RKO (cell line): ENCODE measurements at regions not wholly inside any gene's neighbourhood (a gene's known extent, or its start where the extent isn't known, plus 50 kb on each side); places are given as distances from the start of the nearest gene placed in this dataset.

Experiments used
- DNase-seq: peaks from one replicate; pipeline ENCODE4 v3.0.0-alpha.2; 2016; ENCODE audit warnings: low spot score

DNA sequence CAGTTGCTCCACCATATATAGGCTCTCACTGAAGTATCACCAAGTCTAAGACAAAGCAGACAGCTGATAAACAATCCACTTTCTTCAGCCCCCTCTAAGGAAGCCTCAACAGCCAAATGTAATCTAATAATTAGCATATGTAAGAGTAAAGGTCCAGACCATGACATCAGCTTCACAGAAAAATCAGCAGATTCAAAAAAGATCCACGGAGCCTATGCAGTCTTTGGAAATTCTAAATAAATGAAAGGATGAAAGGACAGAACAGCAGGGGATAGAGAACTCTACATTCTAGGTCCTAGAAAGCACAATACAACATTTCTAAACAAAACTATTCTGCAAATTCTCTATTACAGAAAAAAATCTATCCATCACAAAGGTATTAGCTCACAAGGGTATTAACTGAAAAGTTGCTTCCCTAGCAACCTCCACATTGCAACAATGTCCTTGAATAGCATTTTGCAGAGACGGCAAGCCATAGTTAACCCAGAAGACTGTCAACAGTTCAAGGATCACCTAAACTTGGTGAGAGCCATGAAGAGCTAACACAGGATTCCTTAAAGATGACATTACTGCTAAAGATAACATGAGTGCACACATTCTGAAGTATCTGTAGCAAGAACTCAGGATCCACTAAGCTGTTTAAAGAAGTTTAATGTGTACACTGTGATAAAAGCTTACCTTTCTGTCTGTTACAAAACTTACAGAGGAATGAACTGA is 74.3 kb downstream of the SIPA1L2 start:
- DNase-seq = no peak

DNA sequence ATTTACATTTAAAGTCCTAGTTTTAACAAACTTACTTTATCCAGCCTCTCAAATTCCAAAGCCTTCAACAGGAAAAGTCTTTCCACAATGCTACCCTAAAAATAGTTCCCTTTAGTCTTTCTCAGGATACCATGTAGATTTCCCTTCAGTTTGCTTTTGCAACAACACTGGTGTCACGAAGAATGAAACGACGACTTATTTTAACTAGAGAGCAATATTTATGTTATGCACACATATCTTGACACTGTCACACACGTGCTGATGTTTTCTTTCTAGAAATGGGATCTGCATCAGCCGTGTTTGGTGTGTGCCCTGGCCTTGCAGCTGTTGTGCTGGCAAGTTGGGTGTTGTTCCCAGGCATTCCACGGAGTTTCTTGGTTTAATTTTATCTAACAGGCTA is 75.5 kb downstream of the SIPA1L2 start:
- DNase-seq = no peak

DNA sequence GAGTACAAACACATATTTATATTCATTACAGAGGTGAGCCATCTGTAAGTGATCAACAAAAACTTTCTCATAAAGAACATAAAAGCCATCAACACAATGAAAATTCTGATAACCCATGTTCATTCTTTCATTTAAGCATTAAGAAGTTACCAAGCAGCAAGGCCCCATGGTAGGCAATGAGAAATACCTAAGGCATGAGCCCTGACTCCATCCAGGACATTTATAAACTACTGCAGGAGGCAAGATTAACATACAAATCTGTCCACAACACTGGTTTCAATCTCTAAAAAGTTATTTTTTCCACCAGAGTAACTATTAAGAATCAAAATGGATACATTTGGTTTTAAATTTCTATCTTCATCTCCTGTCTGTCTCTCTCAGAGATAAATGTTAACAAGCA is 76.1 kb downstream of the SIPA1L2 start:
- no peak for DNase-seq

DNA sequence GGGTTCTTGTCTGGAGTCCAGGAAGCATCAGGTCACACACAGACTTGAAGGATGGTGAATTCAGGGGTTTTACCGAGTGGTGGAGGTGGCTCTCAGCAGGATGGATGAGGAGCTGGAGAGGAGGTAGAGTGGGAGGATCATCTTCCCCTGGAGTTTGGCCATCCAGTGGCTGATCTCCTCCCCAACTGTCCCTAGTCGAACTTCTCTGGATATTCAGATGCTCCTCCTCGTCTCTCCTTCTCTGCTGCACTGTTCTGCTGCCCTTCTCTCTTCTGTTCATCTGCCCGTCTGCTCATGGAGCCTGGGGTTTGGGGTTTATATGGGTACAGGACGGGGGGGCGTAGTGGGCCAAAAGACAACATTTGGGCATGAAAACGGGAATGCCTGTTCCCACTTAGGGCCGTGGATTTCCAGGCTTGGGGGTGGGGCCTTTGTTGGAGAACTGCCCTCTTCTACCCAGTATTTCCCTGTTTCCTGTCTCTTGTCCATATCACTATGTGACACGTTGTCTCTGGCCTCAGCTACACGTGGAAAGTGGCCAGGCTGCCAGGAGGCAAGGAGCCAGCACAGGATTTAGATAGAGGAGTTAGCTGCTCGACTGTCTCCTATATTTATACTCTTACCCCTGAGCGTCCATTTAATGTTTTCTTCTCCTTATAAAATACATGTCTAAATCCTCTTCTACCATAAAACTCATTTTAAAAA is 76.7 kb downstream of the SIPA1L2 start:
- no peak for DNase-seq

DNA sequence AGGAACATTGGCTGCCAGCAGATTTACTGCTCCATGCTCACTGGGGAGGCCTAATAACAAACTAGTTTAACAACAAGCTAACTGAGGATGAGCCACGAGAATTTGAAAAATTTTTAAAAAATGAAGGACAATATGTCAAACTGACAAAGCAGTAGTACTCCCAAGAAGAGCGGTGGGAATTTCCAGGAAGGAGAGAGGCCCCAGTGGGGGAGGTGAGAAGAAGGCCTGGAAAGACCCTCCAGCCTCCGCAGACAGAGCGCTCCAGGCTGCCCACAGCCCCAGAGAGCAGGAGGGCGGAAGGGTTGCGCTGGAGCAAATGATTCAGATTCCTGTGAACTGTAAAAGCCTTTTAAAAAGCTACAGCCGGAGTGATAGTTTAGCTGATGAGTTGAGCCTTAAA is 78.5 kb downstream of the SIPA1L2 start:
- no peak for DNase-seq

DNA sequence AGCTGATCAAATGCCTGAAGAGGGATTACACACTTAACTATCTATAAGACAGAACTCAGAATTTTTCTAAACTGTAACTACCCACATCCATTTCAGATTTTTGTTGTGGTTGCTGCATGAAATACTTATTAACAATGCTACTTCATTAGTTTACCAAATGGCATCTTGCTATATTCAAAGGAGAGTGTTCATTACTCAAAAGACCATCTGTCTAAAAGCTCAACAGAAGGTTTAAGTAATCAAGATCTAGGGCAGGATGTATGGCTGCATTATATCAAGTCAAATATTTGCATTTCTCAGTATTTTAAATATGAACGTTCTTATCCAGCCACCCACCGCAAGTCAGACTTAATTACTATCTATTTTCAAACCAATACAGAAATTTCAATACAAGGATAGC is 79.9 kb downstream of the SIPA1L2 start:
- no peak for DNase-seq

DNA sequence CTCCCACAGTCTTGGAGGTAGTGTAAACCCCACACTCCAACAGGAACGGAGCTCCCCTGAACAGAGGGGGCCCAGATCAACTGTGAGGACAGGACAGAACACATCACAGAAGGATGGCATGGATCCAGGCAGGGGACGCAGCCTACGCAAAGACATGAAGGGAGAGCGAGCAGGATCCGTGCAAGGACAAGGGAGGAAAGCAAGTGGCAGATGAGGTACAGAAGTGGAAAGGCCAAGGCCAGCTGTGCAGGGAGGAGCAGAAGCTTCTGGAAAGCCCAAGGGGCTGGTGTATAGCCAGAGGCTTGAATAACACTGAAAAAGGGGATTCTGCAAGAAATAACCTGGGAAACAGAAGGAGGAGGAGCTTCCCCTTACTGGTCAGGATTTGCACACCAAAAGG is 81.2 kb downstream of the SIPA1L2 start:
- DNase-seq = no peak

DNA sequence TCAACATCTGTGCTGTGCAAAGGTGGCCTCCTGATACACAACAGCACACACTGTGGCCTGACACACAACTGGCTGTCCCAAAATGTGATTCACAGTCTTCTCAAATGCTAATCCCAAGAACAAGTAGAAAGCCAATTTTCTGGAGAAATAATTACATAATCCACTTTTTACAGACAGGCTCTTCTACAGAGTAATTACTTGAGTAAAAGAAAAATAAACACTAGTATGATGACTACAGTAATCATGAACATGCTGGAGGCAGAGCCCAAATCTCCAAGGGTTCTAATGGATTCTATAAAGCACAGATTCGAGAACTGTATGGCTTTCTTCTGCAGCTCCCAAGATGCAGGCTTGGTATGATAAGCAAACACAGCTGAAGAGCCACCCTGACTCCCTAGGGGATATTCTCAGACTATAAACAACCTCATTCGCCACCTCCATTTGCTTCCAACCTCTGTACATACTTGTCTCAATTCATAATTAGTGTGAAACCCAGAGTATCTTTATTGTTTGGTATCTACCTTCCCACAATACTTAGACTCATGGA is 81.9 kb downstream of the SIPA1L2 start:
- DNase-seq = no peak

DNA sequence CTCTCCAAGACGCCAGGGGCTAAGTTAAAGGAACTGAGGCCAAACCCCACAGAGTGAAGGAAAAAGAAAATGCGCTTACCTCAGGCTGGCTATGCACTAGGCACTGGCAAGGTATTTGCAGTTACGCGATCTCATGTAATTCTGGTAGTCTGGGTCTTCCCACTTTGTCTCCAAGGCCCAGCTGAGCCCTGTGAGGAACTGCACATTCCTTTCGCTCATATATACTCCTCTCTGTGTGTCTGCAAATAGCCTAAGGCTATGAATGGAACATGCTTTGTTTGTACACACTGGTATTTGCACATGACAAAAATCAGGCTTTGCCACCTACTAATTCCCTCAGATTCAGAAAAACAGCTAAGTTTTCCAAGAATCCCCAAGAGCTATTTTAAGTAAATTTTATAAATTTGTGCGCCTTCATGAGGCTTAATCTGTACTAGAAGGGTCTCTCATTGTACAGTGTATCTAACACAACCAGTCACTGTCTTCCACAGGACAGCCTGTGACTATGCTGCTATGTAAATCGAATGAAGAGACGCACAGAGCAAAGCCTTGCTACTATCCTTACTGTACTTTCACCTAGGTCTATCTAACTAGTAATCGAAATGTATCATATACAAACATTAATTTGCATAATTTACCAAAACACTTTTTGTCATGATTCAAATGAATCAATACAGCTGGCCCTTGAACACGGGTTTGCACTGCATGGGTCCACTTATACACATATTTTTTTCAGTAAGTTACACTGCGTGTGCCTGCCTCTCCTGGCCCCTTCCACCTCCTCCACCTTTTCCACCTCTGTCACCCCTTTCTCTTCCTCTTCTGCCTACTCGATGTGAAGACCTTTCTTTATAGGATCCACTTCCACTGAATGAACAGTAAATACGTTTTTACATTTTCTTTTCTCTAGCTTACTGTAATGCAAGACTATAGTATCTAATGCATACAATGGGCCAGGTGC is 87.0 kb downstream of the SIPA1L2 start:
- no peak for DNase-seq

DNA sequence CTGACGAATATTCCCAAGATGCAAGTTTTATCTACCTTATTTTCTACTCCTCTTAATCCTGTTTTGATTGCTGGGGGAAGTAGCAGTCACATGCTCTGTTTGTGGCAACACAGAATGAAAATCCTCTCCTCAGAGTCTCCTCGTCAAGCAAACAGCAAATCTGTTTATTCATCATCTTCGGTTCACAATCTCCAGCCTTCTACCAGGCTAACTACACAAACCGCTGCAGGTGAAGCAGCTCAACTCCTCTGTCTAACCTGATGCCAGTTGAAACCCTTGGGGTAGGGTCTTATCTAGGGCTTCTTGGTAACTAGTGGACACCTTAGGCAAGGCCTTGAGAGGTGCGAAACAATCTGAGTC is 91.0 kb downstream of the SIPA1L2 start:
- DNase-seq = no peak

DNA sequence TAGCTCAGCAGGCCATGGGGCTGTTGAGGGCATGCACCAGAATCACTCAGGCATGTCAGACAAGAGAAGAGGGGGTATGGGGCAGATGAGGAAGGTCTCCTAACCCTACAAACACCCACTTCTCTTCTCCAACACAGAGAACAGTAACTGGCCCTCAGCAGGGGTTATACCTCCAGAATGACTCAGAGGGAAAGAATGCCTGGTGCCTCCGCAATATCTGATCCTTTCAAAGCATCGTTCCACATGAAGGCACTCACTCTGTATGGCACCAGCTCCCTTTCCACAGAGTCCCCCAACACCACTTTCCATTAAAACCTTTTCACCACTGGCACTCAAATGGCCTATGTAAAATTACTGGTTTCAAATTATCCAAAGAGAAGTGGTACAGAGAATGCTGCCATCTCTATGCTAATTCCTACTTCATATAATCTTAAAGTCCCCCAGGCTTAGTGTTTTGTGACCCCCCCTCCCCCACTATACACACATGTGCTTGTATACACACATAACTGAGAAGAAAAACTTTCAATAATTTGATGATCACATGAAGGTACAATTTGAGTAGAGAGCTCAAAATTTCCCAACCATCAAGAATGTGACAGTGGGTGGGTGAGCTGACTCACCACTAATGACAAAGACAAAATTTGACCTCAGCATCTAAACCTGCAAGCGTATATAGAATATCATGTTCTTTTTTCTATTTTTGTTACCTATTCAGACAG is 91.5 kb downstream of the SIPA1L2 start:
- DNase-seq = peak; percentile 6

DNA sequence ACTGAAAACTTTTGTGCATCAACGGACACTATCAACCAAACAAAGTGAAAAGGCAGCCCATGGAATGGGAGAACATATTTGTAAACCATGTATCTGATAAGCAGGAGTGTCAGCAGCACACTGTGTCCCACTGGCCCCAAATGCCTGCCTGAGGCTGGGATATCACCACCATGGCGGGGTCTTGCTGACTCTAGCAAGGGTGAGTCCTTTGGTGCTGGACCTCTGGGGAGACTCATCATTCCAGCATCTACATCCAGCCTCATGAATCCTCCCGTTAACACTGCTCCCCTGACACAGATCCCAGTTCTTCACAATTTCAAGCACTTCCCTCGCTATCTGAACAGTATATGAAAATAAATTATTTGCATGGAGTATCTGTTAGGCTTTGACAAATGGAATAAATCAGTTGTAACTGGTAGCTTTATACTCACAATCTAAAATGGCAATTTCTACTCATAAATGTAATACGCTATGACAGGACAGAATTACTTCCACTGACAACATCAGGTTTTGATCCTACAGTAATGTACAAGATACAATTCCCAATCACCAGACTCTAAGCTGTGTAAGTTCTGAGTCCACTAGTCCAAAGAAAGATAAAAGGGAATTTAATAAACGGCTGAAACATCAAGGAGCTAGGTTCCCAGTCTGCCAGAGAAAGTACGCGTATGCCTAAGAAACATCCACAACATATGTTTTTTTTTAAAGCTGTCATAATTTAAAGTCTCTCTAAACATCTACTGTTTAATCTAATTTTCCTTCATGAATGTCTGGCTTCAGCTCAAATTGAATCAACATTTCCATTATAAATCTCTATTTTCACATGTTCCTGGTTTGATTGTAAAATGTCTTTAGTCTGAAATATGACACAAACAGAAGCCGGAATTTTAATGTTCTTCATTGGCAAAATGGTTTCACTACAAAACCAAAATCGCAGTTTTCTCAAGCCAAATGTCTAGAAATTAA is 95.1 kb downstream of the SIPA1L2 start:
- no peak for DNase-seq

DNA sequence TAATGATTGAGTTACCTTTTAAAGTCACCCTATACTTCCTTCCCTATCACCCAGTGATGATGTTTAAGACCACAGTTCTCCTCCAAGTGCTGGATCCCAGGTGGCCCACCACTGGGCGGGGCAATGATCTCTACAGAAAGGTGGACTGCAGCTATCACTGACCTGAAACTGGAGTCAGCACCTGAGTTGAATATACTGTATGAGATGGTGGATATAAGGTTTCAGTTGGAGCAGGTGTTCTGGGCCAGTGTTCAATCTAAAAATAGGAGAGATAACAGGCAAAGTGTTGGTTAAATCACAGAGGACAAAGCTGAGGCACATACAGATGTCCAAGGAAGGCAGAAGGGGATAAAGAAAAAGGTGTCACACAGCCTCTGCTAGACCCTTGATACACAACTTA is 96.6 kb downstream of the SIPA1L2 start:
- DNase-seq = no peak

DNA sequence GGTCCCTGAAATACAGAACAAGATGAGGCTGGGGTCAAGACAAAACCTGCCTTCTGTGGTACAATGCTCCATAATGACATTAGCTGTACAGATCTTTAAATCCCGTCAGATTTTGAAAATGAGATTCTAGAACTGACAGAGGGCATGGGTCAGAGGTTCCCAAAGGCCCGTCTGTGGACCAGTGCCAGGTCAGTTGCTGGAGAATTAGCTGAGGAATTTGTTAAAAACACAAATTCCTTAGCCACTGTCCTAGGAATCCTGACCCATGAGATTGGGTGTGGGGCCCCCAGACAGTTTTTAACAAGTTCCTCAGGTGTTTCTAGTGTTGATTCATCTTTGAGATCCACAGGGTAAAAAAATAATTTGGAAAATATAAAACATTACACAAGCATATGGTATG is 97.0 kb downstream of the SIPA1L2 start:
- DNase-seq = no peak

DNA sequence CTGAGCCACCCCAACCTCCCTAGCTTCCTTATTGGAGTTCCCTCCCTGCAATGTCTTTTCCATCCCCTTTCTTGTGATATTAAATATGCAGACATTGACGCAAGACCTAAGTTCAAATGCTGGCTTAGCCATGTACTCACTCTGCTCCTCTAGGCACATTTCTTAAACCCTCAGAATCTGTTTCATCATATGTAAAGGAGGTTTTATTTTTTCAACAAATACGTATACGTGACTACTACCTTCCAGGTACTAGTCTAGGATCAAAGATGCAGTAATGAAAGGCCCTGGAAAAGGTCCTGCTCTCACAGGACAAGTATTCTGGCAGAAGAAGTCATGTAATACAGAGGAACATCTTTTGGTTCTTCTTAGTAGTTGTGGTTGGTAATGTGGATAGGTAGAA is 98.6 kb downstream of the SIPA1L2 start:
- no peak for DNase-seq

DNA sequence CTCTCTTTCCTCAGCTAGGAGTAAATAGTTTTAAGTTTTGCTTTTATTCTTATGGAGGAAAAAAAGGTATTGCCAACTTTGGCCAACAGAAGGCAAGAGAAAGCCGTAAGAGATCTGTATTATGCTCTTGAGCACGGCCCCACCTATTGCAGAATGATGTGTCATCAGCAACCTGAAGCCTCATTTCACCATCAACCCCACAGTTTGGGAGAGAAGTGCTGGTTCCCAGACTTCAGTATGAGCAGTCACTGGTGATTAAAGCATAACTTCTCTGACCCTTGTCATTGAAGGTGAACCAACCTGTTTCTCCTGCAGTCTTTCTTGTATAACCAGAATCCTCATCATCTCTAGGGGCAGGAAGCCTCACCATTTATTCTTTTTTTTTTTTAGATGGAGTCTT is 100.2 kb downstream of the SIPA1L2 start:
- DNase-seq = no peak

DNA sequence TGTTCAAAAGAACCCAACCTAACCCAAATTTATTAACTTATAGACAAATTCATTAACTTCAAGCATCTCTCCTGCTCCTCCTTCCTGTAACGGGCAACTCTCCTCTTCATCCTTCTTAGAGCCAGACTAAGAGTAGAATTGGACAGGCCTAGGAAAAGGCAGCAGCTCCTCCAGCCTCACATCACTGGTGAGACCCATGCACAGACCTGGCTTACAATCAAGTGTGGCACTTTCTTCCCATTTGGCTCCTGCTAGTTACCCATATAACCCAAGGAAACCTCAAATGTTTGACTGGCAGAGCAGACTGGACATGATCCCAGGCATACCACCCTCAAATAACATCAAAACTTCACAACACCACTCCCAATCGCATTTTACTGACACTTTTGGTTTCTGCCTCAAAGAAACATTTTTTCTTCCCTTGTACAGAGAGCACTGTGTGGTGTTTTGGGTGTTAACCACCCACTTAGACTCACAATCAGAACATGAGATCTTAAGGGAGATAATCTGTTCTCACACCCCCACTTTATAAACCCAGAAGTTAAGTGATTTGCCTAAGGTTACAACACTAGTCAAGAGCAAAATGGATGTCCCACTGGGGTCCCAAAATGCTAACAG is 101.4 kb downstream of the SIPA1L2 start:
- no peak for DNase-seq

DNA sequence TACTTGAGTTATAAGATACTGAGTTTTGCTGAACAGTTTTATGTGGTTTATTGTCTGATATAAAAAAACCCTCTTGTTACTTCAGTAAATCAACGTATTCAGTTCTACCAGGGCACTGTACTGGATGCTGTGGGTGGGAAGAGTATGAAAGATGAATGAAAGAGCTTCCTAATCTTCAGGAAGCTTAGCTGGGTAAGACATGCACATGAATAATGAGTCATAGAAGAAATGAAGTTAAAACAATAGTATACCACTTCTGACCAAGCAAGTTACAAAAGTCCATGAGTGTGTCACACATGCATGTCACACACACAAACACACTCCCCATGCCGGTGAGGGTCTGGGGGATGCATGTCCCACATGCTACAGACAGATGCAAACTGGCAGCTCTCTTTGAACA is 105.9 kb downstream of the SIPA1L2 start:
- DNase-seq = no peak

DNA sequence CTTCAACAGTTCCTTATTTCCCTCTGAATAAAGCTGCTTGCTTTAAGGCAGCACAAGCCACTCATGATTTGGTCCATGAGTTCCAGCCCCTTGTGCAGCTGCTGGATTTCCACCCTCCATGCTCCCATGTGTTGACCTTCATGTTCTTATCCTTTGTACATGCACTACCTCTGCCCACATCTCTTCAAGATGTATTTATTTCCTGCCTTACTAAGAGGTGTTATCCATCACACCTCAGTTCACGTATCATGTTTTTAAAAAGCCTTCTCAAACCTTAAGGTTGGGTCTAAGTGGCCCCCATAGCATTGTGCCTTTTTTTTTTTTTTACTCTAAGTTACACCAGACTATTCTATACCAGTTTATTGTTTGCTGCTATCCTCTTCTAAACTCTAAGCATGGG is 107.7 kb downstream of the SIPA1L2 start:
- DNase-seq = no peak

DNA sequence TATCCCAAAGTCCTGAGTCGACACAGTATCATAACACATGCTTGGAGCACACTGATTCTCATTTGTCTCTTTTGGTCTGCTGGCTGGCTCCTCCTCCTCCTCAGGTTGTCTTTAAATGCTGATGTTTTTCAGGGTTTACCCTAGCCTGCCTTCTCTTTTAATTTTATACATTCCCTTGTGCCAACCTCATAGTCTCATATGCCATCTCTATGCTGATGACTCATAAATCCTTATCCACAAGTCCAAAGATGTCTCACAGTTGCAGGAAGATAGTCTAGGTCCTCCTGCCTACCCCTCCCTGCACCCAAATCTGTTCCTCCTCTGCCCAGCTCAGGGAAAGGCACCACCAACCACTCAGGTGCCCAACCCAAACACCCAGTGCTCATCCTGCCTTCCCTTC is 108.3 kb downstream of the SIPA1L2 start:
- no peak for DNase-seq
